H9 (cell line): ENCODE measurements at regions not wholly inside any gene's neighbourhood (a gene's known extent, or its start where the extent isn't known, plus 50 kb on each side); places are given as distances from the start of the nearest gene placed in this dataset.

ENCODE experiments used
- DNase-seq: peaks from one replicate; pipeline ENCODE4 v3.0.0-alpha.2; 2017
- H2AFZ ChIP-seq: one replicate; pipeline ENCODE4 v1.6.1; 2013; ENCODE audit warnings: mild to moderate bottlenecking, low read length, control low read depth, moderate library complexity
- H2AK5ac ChIP-seq: 2 replicates; pipeline ENCODE4 v1.6.1; 2013; ENCODE audit warnings: low read length, control low read depth, mixed read lengths; ENCODE audit not compliant: insufficient read length
- H2BK120ac ChIP-seq: one replicate; pipeline ENCODE4 v1.6.1; 2013; ENCODE audit warnings: low read depth, mild to moderate bottlenecking, low read length, control low read depth, inconsistent platforms; ENCODE audit not compliant: poor library complexity, severe bottlenecking
- H2BK12ac ChIP-seq: 2 replicates; pipeline ENCODE4 v1.6.1; 2013; ENCODE audit warnings: low read length, control low read depth, mixed read lengths, low read depth; ENCODE audit not compliant: insufficient read length
- H2BK15ac ChIP-seq: 2 replicates; pipeline ENCODE4 v1.6.1; 2013; ENCODE audit warnings: low read depth, low read length, control low read depth
- H2BK20ac ChIP-seq: one replicate; pipeline ENCODE4 v1.6.1; 2013; ENCODE audit warnings: low read depth, mild to moderate bottlenecking, low read length, control low read depth, inconsistent platforms; ENCODE audit not compliant: poor library complexity, severe bottlenecking
- H2BK5ac ChIP-seq: 2 replicates; pipeline ENCODE4 v1.6.1; 2013; ENCODE audit warnings: low read length, control low read depth, mixed read lengths; ENCODE audit not compliant: insufficient read length
- H3K14ac ChIP-seq: 2 replicates; pipeline ENCODE4 v1.6.1; 2013; ENCODE audit warnings: low read length, control low read depth; ENCODE audit not compliant: insufficient read depth
- H3K18ac ChIP-seq: 2 replicates; pipeline ENCODE4 v1.6.1; 2013; ENCODE audit warnings: low read depth, mild to moderate bottlenecking, mixed read lengths, low read length, control low read depth; ENCODE audit not compliant: insufficient read length
- H3K23ac ChIP-seq: 2 replicates; pipeline ENCODE4 v1.6.1; 2013; ENCODE audit warnings: low read length, control low read depth, mixed read lengths, low read depth; ENCODE audit not compliant: insufficient read length
- H3K23me2 ChIP-seq: 2 replicates; pipeline ENCODE4 v1.6.1; 2013; ENCODE audit warnings: low read depth, mild to moderate bottlenecking, mixed read lengths, low read length, control low read depth; ENCODE audit not compliant: insufficient read length, poor library complexity, severe bottlenecking
- H3K27ac ChIP-seq: 2 replicates; pipeline ENCODE4 v1.5.1; 2013; ENCODE audit warnings: low read length, control low read depth, mixed read lengths, low read depth; ENCODE audit not compliant: insufficient read length
- H3K27me3 ChIP-seq: 2 replicates; pipeline ENCODE4 v1.6.1; 2013; ENCODE audit warnings: low read length, control low read depth, inconsistent platforms; ENCODE audit not compliant: insufficient read depth
- H3K4ac ChIP-seq: 2 replicates; pipeline ENCODE4 v1.6.1; 2013; ENCODE audit warnings: low read depth, mild to moderate bottlenecking, control low read depth, inconsistent platforms, low read length, moderate library complexity
- H3K4me1 ChIP-seq: 2 replicates; pipeline ENCODE4 v1.6.1; 2013; ENCODE audit warnings: low read length, control low read depth, inconsistent platforms; ENCODE audit not compliant: insufficient read depth
- H3K4me2 ChIP-seq: 2 replicates; pipeline ENCODE4 v1.6.1; 2013; ENCODE audit warnings: low read length, control low read depth, mixed read lengths; ENCODE audit not compliant: insufficient read length, insufficient read depth
- H3K56ac ChIP-seq: 2 replicates; pipeline ENCODE4 v1.6.1; 2013; ENCODE audit warnings: low read depth, mild to moderate bottlenecking, mixed read lengths, low read length, control low read depth; ENCODE audit not compliant: insufficient read length
- H3K79me1 ChIP-seq: 2 replicates; pipeline ENCODE4 v1.6.1; 2013; ENCODE audit warnings: low read depth, mild to moderate bottlenecking, moderate library complexity, low read length, control low read depth, inconsistent platforms; ENCODE audit not compliant: insufficient read depth, poor library complexity, severe bottlenecking
- H3K79me2 ChIP-seq: 2 replicates; pipeline ENCODE4 v1.6.1; 2013; ENCODE audit warnings: low read length, control low read depth, inconsistent platforms; ENCODE audit not compliant: insufficient read depth
- H3K9ac ChIP-seq: 2 replicates; pipeline ENCODE4 v1.6.1; 2013; ENCODE audit warnings: low read length, control low read depth, mixed read lengths; ENCODE audit not compliant: insufficient read length; ENCODE audit errors: extremely low read depth
- H3K9me3 ChIP-seq: one replicate; pipeline ENCODE4 v1.6.1; 2013; ENCODE audit warnings: low read depth, low read length, inconsistent platforms; ENCODE audit not compliant: control insufficient read depth
- H3T11ph ChIP-seq: one replicate; pipeline ENCODE4 v1.6.1; 2013; ENCODE audit warnings: mild to moderate bottlenecking, low read length, control low read depth, inconsistent platforms
- H4K20me1 ChIP-seq: one replicate; pipeline ENCODE4 v1.6.1; 2013; ENCODE audit not compliant: control insufficient read depth, insufficient read length, insufficient read depth
- H4K5ac ChIP-seq: 2 replicates; pipeline ENCODE4 v1.6.1; 2013; ENCODE audit warnings: low read depth, mild to moderate bottlenecking, mixed read lengths, low read length, control low read depth; ENCODE audit not compliant: insufficient read length
- H4K8ac ChIP-seq: replicated peaks from 2 replicates; pipeline ENCODE4 v1.6.1; 2013; ENCODE audit warnings: low read length, control low read depth, mixed read lengths, low read depth; ENCODE audit not compliant: insufficient read length
- H4K91ac ChIP-seq: 2 replicates; pipeline ENCODE4 v1.6.1; 2013; ENCODE audit warnings: low read depth, mild to moderate bottlenecking, moderate library complexity, mixed read lengths, low read length, control low read depth; ENCODE audit not compliant: insufficient read length
- H3K27ac Mint-ChIP-seq, 3 experiments: 2 replicates in 2 of 3; 3 replicates in 1 of 3; pipeline ENCODE4 v1.8.0; 2020 to 2021; ENCODE audit warnings: mixed read lengths in 3 of 3, mild to moderate bottlenecking in 1 of 3, moderate library complexity in 1 of 3
- H3K27me3 Mint-ChIP-seq: 2 replicates; pipeline ENCODE4 v1.8.0; 2021; ENCODE audit warnings: low read depth, mild to moderate bottlenecking, moderate library complexity, mixed read lengths
- H3K36me3 Mint-ChIP-seq, 3 experiments: 2 replicates in 2 of 3; 3 replicates in 1 of 3; pipeline ENCODE4 v1.8.0; 2020 to 2021; ENCODE audit warnings: low read depth in 3 of 3, mixed read lengths in 3 of 3; ENCODE audit not compliant: insufficient read depth in 1 of 3
- H3K4me1 Mint-ChIP-seq, 2 experiments: 2 replicates each; pipeline ENCODE4 v1.8.0; 2020; ENCODE audit warnings: mixed read lengths in 2 of 2
- H3K4me3 Mint-ChIP-seq, 2 experiments: 2 replicates in 1 of 2; 3 replicates in 1 of 2; pipeline ENCODE4 v1.8.0; 2020 to 2021; ENCODE audit warnings: mild to moderate bottlenecking in 2 of 2, mixed read lengths in 2 of 2, moderate library complexity in 1 of 2
- H3K9me3 Mint-ChIP-seq, 2 experiments: 2 replicates in 1 of 2; 3 replicates in 1 of 2; pipeline ENCODE4 v1.8.0; 2020; ENCODE audit warnings: mild to moderate bottlenecking in 2 of 2, mixed read lengths in 2 of 2, moderate library complexity in 1 of 2
- CTCF ChIP-seq: fragments of 200-600 bp; sonication (generic); conservative IDR thresholded peaks from 3 replicates; pipeline ENCODE4 v1.8.0; 2021; ENCODE audit warnings: antibody characterized with exemption, mild to moderate bottlenecking
- WGBS: extraction: QIAGEN DNeasy Blood & Tissue Kit; methylation state at CpG from one replicate; pipeline ENCODE4 v1.1.7; 2013; ENCODE audit warnings: missing lambda C conversion rate, low lambda C conversion rate, mixed read lengths; ENCODE audit not compliant: insufficient read length; ENCODE audit errors: extremely low coverage; 5-methylcytosine and 5-hydroxymethylcytosine counted together

DNA sequence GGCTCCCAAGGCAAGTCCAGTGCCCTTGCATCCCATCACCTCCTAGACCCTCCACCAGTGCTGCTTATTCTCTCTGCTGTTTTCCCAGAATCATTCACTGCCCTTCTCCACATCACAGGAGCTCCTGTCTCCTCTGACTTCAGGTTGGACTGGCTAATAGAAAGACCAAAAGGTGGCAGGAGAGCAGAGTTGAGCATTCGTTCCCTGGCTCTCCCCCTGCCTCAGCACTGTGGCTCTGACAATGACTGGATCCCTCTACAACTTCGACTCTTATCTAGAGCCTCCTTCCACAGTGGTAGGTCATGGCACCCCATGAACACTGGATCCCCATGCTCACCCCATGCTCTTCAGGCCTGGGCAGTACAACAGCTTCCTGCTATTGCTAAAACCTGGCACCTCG is 243.6 kb downstream of the LRRN1 start:
- no peak overlapping the region for H3K14ac ChIP-seq
- H3K79me2 ChIP-seq = no peaks in the 10 kb centered on the region
- no peak overlapping the region for H2BK5ac ChIP-seq
- H3K27me3 Mint-ChIP-seq = peaks cover 2% of the 10 kb centered on the region; the same call in 1 of the 2 replicates
- H3K9me3 Mint-ChIP-seq = no peaks in the 10 kb centered on the region
- H3K18ac ChIP-seq = no peak overlapping the region
- H2BK12ac ChIP-seq = no peak overlapping the region
- no peak overlapping the region for H3K23ac ChIP-seq
- H3K9me3 ChIP-seq = no peaks in the 10 kb centered on the region
- H2AFZ ChIP-seq = no peak overlapping the region
- H4K5ac ChIP-seq = no peak overlapping the region
- no peak overlapping the region for H3K4me3 Mint-ChIP-seq
- no peak overlapping the region for H3T11ph ChIP-seq
- no peak overlapping the region for H4K91ac ChIP-seq
- DNase-seq = no peak
- no peak overlapping the region for H3K4me2 ChIP-seq
- H3K4me1 Mint-ChIP-seq = no peaks in the 10 kb centered on the region
- no peak overlapping the region for H3K4ac ChIP-seq
- H2BK15ac ChIP-seq = no peak overlapping the region
- no peak overlapping the region for H3K27ac ChIP-seq
- H2AK5ac ChIP-seq = no peak overlapping the region
- no peaks in the 10 kb centered on the region for H4K20me1 ChIP-seq
- H3K27ac Mint-ChIP-seq = no peak overlapping the region
- no peak overlapping the region for H4K8ac ChIP-seq
- TF ChIP-seq CTCF = no peak
- H3K4me1 ChIP-seq = no peaks in the 10 kb centered on the region
- H3K36me3 Mint-ChIP-seq = no peaks in the 10 kb centered on the region
- H3K23me2 ChIP-seq = no peaks in the 10 kb centered on the region
- no peak overlapping the region for H3K9ac ChIP-seq
- no peaks in the 10 kb centered on the region for H3K27me3 ChIP-seq
- WGBS = no CpG with 5 or more reads among the region's 3 CpGs
- no peak overlapping the region for H2BK120ac ChIP-seq
- no peak overlapping the region for H3K56ac ChIP-seq
- no peaks in the 10 kb centered on the region for H3K79me1 ChIP-seq
- no peak overlapping the region for H2BK20ac ChIP-seq
